A673 (cell line): ENCODE measurements at regions not wholly inside any gene's neighbourhood (a gene's known extent, or its start where the extent isn't known, plus 50 kb on each side); places are given as distances from the start of the nearest gene placed in this dataset.

Experiments
- BruUV-seq: library from RNA; stranded (reverse); fragments of 400-500 nt; replicated peaks from 2 replicates; lab custom pipeline; 2021; lab: Mats Ljungman, UMichigan
- CTCF ChIA-PET: fragments of 300-600 bp; sonication (Branson Sonifier 250); formaldehyde crosslinking; loops from one replicate; lab custom pipeline; 2022; ENCODE audit warnings: antibody characterized with exemption; lab: Charles Lee
- POLR2A ChIA-PET: fragments of 300-600 bp; sonication (Branson Sonifier 250); formaldehyde crosslinking; loops from one replicate; lab custom pipeline; 2022; ENCODE audit warnings: antibody characterized with exemption; ENCODE audit not compliant: low non-redundant PET; lab: Charles Lee
- DNase-seq: peaks from one replicate; pipeline ENCODE4 v3.0.0-alpha.2; 2015; ENCODE audit warnings: low spot score
- H3K27ac ChIP-seq: fragments of 200-600 bp; sonication (generic); 2 replicates; pipeline ENCODE4 v1.5.1; 2016; ENCODE audit warnings: mixed run types, low read depth, mild to moderate bottlenecking, mixed read lengths, antibody characterized with exemption, low read length; ENCODE audit not compliant: poor library complexity, severe bottlenecking
- H3K27me3 ChIP-seq: fragments of 200-600 bp; sonication (generic); replicated peaks from 2 replicates; pipeline ENCODE4 v1.6.1; 2017; ENCODE audit warnings: mixed run types, low read depth, mild to moderate bottlenecking, mixed read lengths, antibody characterized with exemption, low read length; ENCODE audit not compliant: insufficient read depth, poor library complexity
- H3K36me3 ChIP-seq: fragments of 200-600 bp; sonication (generic); 2 replicates; pipeline ENCODE4 v1.6.1; 2016; ENCODE audit warnings: mixed run types, mild to moderate bottlenecking, mixed read lengths, antibody characterized with exemption, low read length; ENCODE audit not compliant: insufficient read depth, poor library complexity, severe bottlenecking
- H3K4me1 ChIP-seq: fragments of 200-600 bp; sonication (generic); 2 replicates; pipeline ENCODE4 v1.6.1; 2017; ENCODE audit warnings: mixed run types, mild to moderate bottlenecking, mixed read lengths, antibody characterized with exemption, low read length; ENCODE audit not compliant: insufficient read depth, poor library complexity, severe bottlenecking
- H3K4me3 ChIP-seq: fragments of 200-600 bp; sonication (generic); 2 replicates; pipeline ENCODE4 v1.5.1; 2016; ENCODE audit warnings: low read depth, mixed run types, mild to moderate bottlenecking, mixed read lengths, low read length; ENCODE audit not compliant: poor library complexity, severe bottlenecking
- H3K9me3 ChIP-seq: fragments of 200-600 bp; sonication (generic); 2 replicates; pipeline ENCODE4 v1.6.1; 2016; ENCODE audit warnings: mixed run types, low read depth, mild to moderate bottlenecking, mixed read lengths, antibody characterized with exemption, low read length; ENCODE audit not compliant: poor library complexity, severe bottlenecking
- EZH2 ChIP-seq: fragments of 200-600 bp; sonication (generic); IDR thresholded peaks from 2 replicates; pipeline ENCODE4 v1.6.1; 2017; ENCODE audit warnings: borderline replicate concordance, low read depth, mild to moderate bottlenecking, mixed read lengths, antibody characterized with exemption, low read length; ENCODE audit not compliant: poor library complexity, severe bottlenecking
- intact Hi-C: fragments of 100-400 bp; cut with micrococcal nuclease; formaldehyde crosslinking; loops from one replicate; pipeline ENCODE4 v1.10.0; 2022; ENCODE audit not compliant: unreplicated experiment
- TF ChIP-seq, protein P1 (sequence below): fragments of 300-800, 200-600 bp; sonication (generic); conservative IDR thresholded peaks from 2 replicates; pipeline ENCODE4 v1.5.1; 2017; ENCODE audit warnings: low read depth, mild to moderate bottlenecking, antibody characterized with exemption, low read length, moderate library complexity, mixed read lengths

DNA sequence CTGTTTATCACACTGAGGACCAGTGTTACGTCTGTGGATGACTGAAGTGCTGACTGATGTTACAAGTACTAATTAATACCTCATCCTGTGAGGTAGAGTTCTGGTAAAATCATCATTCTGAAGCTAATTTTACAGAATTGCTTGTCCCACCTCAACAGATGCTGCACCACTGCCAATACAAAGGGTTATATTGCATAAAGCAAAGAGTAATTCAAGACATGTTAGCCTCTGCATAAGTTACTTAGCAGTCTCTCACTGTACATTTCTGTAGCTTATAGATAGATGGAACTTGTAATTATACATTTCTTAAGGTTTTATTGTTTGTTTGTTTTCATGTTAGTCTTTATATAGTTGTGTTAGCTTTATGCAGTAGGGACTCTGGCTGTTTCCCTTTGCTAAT is 513.6 kb downstream of the ANXA1 start:
- BruUV-seq: no TSS peak
- TF ChIP-seq, protein P1, sequence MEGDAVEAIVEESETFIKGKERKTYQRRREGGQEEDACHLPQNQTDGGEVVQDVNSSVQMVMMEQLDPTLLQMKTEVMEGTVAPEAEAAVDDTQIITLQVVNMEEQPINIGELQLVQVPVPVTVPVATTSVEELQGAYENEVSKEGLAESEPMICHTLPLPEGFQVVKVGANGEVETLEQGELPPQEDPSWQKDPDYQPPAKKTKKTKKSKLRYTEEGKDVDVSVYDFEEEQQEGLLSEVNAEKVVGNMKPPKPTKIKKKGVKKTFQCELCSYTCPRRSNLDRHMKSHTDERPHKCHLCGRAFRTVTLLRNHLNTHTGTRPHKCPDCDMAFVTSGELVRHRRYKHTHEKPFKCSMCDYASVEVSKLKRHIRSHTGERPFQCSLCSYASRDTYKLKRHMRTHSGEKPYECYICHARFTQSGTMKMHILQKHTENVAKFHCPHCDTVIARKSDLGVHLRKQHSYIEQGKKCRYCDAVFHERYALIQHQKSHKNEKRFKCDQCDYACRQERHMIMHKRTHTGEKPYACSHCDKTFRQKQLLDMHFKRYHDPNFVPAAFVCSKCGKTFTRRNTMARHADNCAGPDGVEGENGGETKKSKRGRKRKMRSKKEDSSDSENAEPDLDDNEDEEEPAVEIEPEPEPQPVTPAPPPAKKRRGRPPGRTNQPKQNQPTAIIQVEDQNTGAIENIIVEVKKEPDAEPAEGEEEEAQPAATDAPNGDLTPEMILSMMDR: no peak
- TF ChIP-seq EZH2: no peak
- CTCF ChIA-PET: no interaction called here
- Histone ChIP-seq H3K9me3 (no peaks in the 10 kb centered on the region), H3K27ac (no peak overlapping the region), H3K4me3 (no peak overlapping the region), H3K27me3 (peaks cover 18% of the 10 kb centered on the region), H3K36me3 (no peaks in the 10 kb centered on the region), H3K4me1 (no peaks in the 10 kb centered on the region)
- POLR2A ChIA-PET: no interaction called here
- intact Hi-C loops: no loop called here
- no peak for DNase-seq

DNA sequence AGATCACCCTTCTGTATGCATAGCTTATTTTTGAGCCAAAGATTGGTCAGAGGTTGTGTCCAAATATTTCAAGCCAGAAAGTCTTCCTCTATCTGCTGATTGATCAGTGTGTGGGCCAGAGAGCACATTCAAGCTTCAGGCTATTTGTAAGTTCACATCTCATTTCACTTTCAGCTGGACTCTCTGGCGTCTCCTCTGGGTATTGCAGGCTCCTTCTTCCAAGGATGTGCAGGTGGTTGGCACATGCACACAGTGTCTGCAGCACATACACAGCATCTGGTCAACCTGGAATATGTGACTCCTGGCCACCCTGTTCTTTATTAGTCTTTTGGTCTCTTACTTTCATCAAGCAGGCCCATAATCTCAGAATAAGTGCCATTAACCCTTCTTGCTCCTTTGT is 516.1 kb downstream of the ANXA1 start:
- CTCF ChIA-PET: no interaction called here
- peak; percentile 6 for DNase-seq
- no peaks in the 10 kb centered on the region for H3K4me1 ChIP-seq
- H3K27ac ChIP-seq: no peak overlapping the region
- BruUV-seq: no TSS peak
- POLR2A ChIA-PET: no interaction called here
- H3K27me3 ChIP-seq: peaks cover 18% of the 10 kb centered on the region
- intact Hi-C loops: no loop called here
- H3K36me3 ChIP-seq: no peaks in the 10 kb centered on the region
- no peak for TF ChIP-seq EZH2
- TF ChIP-seq, protein P1: no peak
- no peak overlapping the region for H3K4me3 ChIP-seq
- no peaks in the 10 kb centered on the region for H3K9me3 ChIP-seq

DNA sequence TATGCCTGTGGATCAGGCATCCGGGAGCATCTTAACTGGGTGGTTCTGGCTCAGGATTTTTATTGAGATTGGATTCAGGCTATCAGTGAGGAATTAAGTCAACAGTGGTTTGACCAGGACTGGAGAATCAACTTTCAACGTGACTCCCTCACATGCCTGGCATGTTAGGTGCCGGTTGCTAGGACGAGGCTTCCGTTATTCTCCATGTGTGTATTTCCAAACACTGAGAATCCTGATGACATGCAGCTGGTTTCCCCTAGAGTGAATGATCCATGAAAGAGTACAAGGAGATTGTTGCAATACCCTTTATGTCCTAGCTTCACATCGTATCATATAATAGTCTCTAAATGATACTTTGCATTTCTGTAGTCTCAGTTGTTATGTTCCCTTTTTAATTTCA is 529.2 kb downstream of the ANXA1 start:
- Histone ChIP-seq H3K4me3 (no peak overlapping the region), H3K4me1 (no peaks in the 10 kb centered on the region), H3K27ac (no peak overlapping the region), H3K36me3 (no peaks in the 10 kb centered on the region), H3K27me3 (no peaks in the 10 kb centered on the region), H3K9me3 (no peaks in the 10 kb centered on the region)
- CTCF ChIA-PET: no interaction called here
- POLR2A ChIA-PET: no interaction called here
- BruUV-seq: no TSS peak
- intact Hi-C loops: loop anchor here (5.0 kb wide), 4 partner anchors 326 to 1061 kb away; no protein-coding TSS in a partner anchor
- TF ChIP-seq, protein P1: no peak
- no peak for TF ChIP-seq EZH2
- DNase-seq: peak; percentile 4
